Stimulated activated CD4-positive, alpha-beta T cell treated with anti-CD3 and anti-CD28 coated beads, TNF-alpha, amount 100 ng/mL, for 48 hours (primary cell): ENCODE measurements at regions not wholly inside any gene's neighbourhood (a gene's known extent, or its start where the extent isn't known, plus 50 kb on each side); places are given as distances from the start of the nearest gene placed in this dataset.
"Not testable (repeated sequence)": the region's sequence is repeated elsewhere in the genome, so short reads cannot be mapped to it uniquely, and the experiment has no call there.

Source experiments
- DNase-seq, 3 donors: peaks; one replicate each; pipeline ENCODE4 v3.0.0-alpha.2; 2020; ENCODE audit warnings: low read depth in 3 of 3

- DNase-seq = no peak
These were observed 579.2 kb upstream of the ADGRL2 start for GRCh38 chr1:81221564-81221963.

GRCh38 chr1:81220614-81221071, 580.1 kb upstream of the ADGRL2 start:
- DNase-seq = no peak

- no peak for DNase-seq
These were observed 583.7 kb upstream of the ADGRL2 start for GRCh38 chr1:81217058-81217457.

- no peak for DNase-seq
These were observed 587.5 kb upstream of the ADGRL2 start for GRCh38 chr1:81213279-81213678.

- no peak for DNase-seq
These were observed 591.3 kb upstream of the ADGRL2 start for GRCh38 chr1:81209461-81209860.

GRCh38 chr1:81208441-81208840, 592.3 kb upstream of the ADGRL2 start:
- DNase-seq = no peak

- DNase-seq = no peak
These were observed 594.8 kb upstream of the ADGRL2 start for GRCh38 chr1:81205956-81206355.

- DNase-seq = no peak
These were observed 599.0 kb upstream of the ADGRL2 start for GRCh38 chr1:81201779-81202178.

- no peak for DNase-seq
These were observed 603.1 kb upstream of the ADGRL2 start for GRCh38 chr1:81197591-81197990.

GRCh38 chr1:81192647-81193642, 607.8 kb upstream of the ADGRL2 start:
- no peak for DNase-seq

- no peak for DNase-seq
These were observed 610.7 kb upstream of the ADGRL2 start for GRCh38 chr1:81190003-81190402.

- DNase-seq = no peak
These were observed 613.1 kb upstream of the ADGRL2 start for GRCh38 chr1:81187635-81188034.

GRCh38 chr1:81186261-81186660, 614.5 kb upstream of the ADGRL2 start:
- no peak for DNase-seq

GRCh38 chr1:81183553-81183952, 617.2 kb upstream of the ADGRL2 start:
- no peak for DNase-seq

GRCh38 chr1:81183051-81183450, 617.7 kb upstream of the ADGRL2 start:
- DNase-seq = no peak

- DNase-seq = no peak
These were observed 621.5 kb upstream of the ADGRL2 start for GRCh38 chr1:81179242-81179641.

GRCh38 chr1:81178431-81179093, 622.2 kb upstream of the ADGRL2 start:
- DNase-seq = not testable (repeated sequence)

GRCh38 chr1:81174811-81175476, 625.8 kb upstream of the ADGRL2 start:
- no peak for DNase-seq

GRCh38 chr1:81174052-81174451, 626.7 kb upstream of the ADGRL2 start:
- no peak for DNase-seq

GRCh38 chr1:81172483-81172882, 628.3 kb upstream of the ADGRL2 start:
- no peak for DNase-seq

GRCh38 chr1:81170721-81171120, 630.0 kb upstream of the ADGRL2 start:
- DNase-seq = no peak

- no peak for DNase-seq
These were observed 634.8 kb upstream of the ADGRL2 start for GRCh38 chr1:81165963-81166362.
